ENCODE measurements at regions not wholly inside any gene's neighbourhood (a gene's known extent, or its start where the extent isn't known, plus 50 kb on each side); places are given as distances from the start of the nearest gene placed in this dataset.
"Not testable (repeated sequence)": the region's sequence is repeated elsewhere in the genome, so short reads cannot be mapped to it uniquely, and the experiment has no call there.

GRCh38 chr5:50343715-50344114 is 97.4 kb downstream of the EMB start:
- no peaks in the 10 kb centered on the region for H3K4me1 Mint-ChIP-seq (ENCODE audit: low read depth in 2 of 2)
- H3K27ac Mint-ChIP-seq: no peak overlapping the region
- no peak for ATAC-seq
- DNase-seq (ENCODE audit: low spot score): no peak
- no peak overlapping the region for H3K4me3 Mint-ChIP-seq
- no peaks in the 10 kb centered on the region for H3K27me3 Mint-ChIP-seq
- H3K36me3 Mint-ChIP-seq: no peaks in the 10 kb centered on the region
- no peaks in the 10 kb centered on the region for H3K9me3 Mint-ChIP-seq

- no peaks in the 10 kb centered on the region for H3K4me1 Mint-ChIP-seq (ENCODE audit: low read depth in 2 of 2)
- H3K36me3 Mint-ChIP-seq: no peaks in the 10 kb centered on the region
- H3K4me3 Mint-ChIP-seq: no peak overlapping the region
- no peak for DNase-seq (ENCODE audit: low spot score)
- H3K9me3 Mint-ChIP-seq: no peaks in the 10 kb centered on the region
- no peak overlapping the region for H3K27ac Mint-ChIP-seq
- ATAC-seq: no peak
- H3K27me3 Mint-ChIP-seq: no peaks in the 10 kb centered on the region
Measured at GRCh38 chr5:50340757-50341156, 100.3 kb downstream of the EMB start.

- H3K27ac Mint-ChIP-seq; ATAC-seq; H3K4me3 Mint-ChIP-seq; DNase-seq (ENCODE audit: low spot score); H3K9me3 Mint-ChIP-seq; H3K27me3 Mint-ChIP-seq: not testable (repeated sequence)
- peaks cover 26% of the 10 kb centered on the region for H3K36me3 Mint-ChIP-seq
- peaks cover 23 to 39% of the 10 kb centered on the region in 2 donors for H3K4me1 Mint-ChIP-seq (ENCODE audit: low read depth in 2 of 2)
Measured at GRCh38 chr5:50330633-50331032, 110.5 kb downstream of the EMB start.

GRCh38 chr5:50328193-50328729 is 112.8 kb downstream of the EMB start:
- ATAC-seq (peak in 1 of 2 donors; percentile 62), DNase-seq (ENCODE audit: low spot score) (no peak)
- H3K36me3 Mint-ChIP-seq: peaks cover 16% of the 10 kb centered on the region
- peaks cover 6% of the 10 kb centered on the region for H3K9me3 Mint-ChIP-seq
- H3K27me3 Mint-ChIP-seq: no peaks in the 10 kb centered on the region
- H3K27ac Mint-ChIP-seq: peak overlapping the region; percentile 42 to 78
- peak overlapping the region; percentile 68 for H3K4me3 Mint-ChIP-seq
- H3K4me1 Mint-ChIP-seq (ENCODE audit: low read depth in 2 of 2): peaks cover 23 to 35% of the 10 kb centered on the region in 2 donors

- ATAC-seq (no peak), DNase-seq (ENCODE audit: low spot score) (no peak)
- Mint-ChIP-seq H3K27ac (no peak overlapping the region), H3K4me3 (no peak overlapping the region), H3K4me1 (ENCODE audit: low read depth in 2 of 2) (peaks cover 11 to 16% of the 10 kb centered on the region in 2 donors), H3K36me3 (no peaks in the 10 kb centered on the region), H3K27me3 (no peaks in the 10 kb centered on the region), H3K9me3 (no peaks in the 10 kb centered on the region)
Measured at GRCh38 chr5:50325237-50325832, 115.8 kb downstream of the EMB start.

- Mint-ChIP-seq H3K27me3 (peaks cover 0 to 10% of the 10 kb centered on the region in 2 donors), H3K4me1 (ENCODE audit: low read depth in 2 of 2) (no peaks in the 10 kb centered on the region), H3K9me3 (no peaks in the 10 kb centered on the region), H3K27ac (no peak overlapping the region), H3K36me3 (no peaks in the 10 kb centered on the region), H3K4me3 (no peak overlapping the region)
- DNase-seq (ENCODE audit: low spot score) (no peak), ATAC-seq (no peak)
Measured at GRCh38 chr5:50320131-50320749, 120.8 kb downstream of the EMB start.

- no peak overlapping the region for H3K27ac Mint-ChIP-seq
- ATAC-seq (no peak), DNase-seq (ENCODE audit: low spot score) (no peak)
- H3K27me3 Mint-ChIP-seq: peaks cover 0 to 17% of the 10 kb centered on the region in 2 donors
- no peaks in the 10 kb centered on the region for H3K9me3 Mint-ChIP-seq
- H3K36me3 Mint-ChIP-seq: no peaks in the 10 kb centered on the region
- H3K4me3 Mint-ChIP-seq: no peak overlapping the region
- H3K4me1 Mint-ChIP-seq (ENCODE audit: low read depth in 2 of 2): no peaks in the 10 kb centered on the region
Measured at GRCh38 chr5:50318220-50318619, 122.9 kb downstream of the EMB start.

GRCh38 chr5:50306488-50306887 is 134.6 kb downstream of the EMB start:
- not testable (repeated sequence) for H3K27ac Mint-ChIP-seq; DNase-seq (ENCODE audit: low spot score); H3K4me1 Mint-ChIP-seq (ENCODE audit: low read depth in 2 of 2); H3K27me3 Mint-ChIP-seq; H3K4me3 Mint-ChIP-seq; H3K9me3 Mint-ChIP-seq; ATAC-seq; H3K36me3 Mint-ChIP-seq

GRCh38 chr5:50302815-50303490 is 138.1 kb downstream of the EMB start:
- DNase-seq (ENCODE audit: low spot score): no peak
- Mint-ChIP-seq H3K36me3 (peaks cover 9% of the 10 kb centered on the region), H3K9me3 (peaks cover 7% of the 10 kb centered on the region), H3K27ac (no peak overlapping the region), H3K4me1 (ENCODE audit: low read depth in 2 of 2) (no peaks in the 10 kb centered on the region), H3K27me3 (peaks cover 0 to 6% of the 10 kb centered on the region in 2 donors), H3K4me3 (no peak overlapping the region)
- ATAC-seq: no peak

- no peak overlapping the region for H3K27ac Mint-ChIP-seq
- H3K4me1 Mint-ChIP-seq (ENCODE audit: low read depth in 2 of 2): no peaks in the 10 kb centered on the region
- H3K4me3 Mint-ChIP-seq: no peak overlapping the region
- DNase-seq (ENCODE audit: low spot score) (no peak), ATAC-seq (no peak)
- H3K27me3 Mint-ChIP-seq: peaks cover 0 to 6% of the 10 kb centered on the region in 2 donors
- H3K9me3 Mint-ChIP-seq: peaks cover 4% of the 10 kb centered on the region
- peaks cover 5% of the 10 kb centered on the region for H3K36me3 Mint-ChIP-seq
Measured at GRCh38 chr5:50301756-50302155, 139.3 kb downstream of the EMB start.

- ATAC-seq (no peak), DNase-seq (ENCODE audit: low spot score) (no peak)
- peaks cover 7% of the 10 kb centered on the region for H3K36me3 Mint-ChIP-seq
- peaks cover 4% of the 10 kb centered on the region for H3K9me3 Mint-ChIP-seq
- H3K4me1 Mint-ChIP-seq (ENCODE audit: low read depth in 2 of 2): no peaks in the 10 kb centered on the region
- no peak overlapping the region for H3K4me3 Mint-ChIP-seq
- H3K27ac Mint-ChIP-seq: no peak overlapping the region
- H3K27me3 Mint-ChIP-seq: peaks cover 0 to 8% of the 10 kb centered on the region in 2 donors
Measured at GRCh38 chr5:50300878-50301277, 140.2 kb downstream of the EMB start.

- Mint-ChIP-seq H3K27me3 (peaks cover 2 to 17% of the 10 kb centered on the region in 2 donors), H3K36me3 (peaks cover 17% of the 10 kb centered on the region), H3K4me1 (ENCODE audit: low read depth in 2 of 2) (no peaks in the 10 kb centered on the region), H3K4me3 (no peak overlapping the region), H3K9me3 (peaks cover 10% of the 10 kb centered on the region), H3K27ac (no peak overlapping the region)
- DNase-seq (ENCODE audit: low spot score): no peak
- ATAC-seq: no peak
Measured at GRCh38 chr5:50299896-50300295, 141.2 kb downstream of the EMB start.

- peaks cover 2 to 18% of the 10 kb centered on the region in 2 donors for H3K27me3 Mint-ChIP-seq
- peaks cover 3 to 4% of the 10 kb centered on the region in 2 donors for H3K4me1 Mint-ChIP-seq (ENCODE audit: low read depth in 2 of 2)
- H3K27ac Mint-ChIP-seq: no peak overlapping the region
- H3K4me3 Mint-ChIP-seq: no peak overlapping the region
- DNase-seq (ENCODE audit: low spot score): no peak
- peaks cover 18% of the 10 kb centered on the region for H3K9me3 Mint-ChIP-seq
- ATAC-seq: peak in 1 of 2 donors; percentile 52
- H3K36me3 Mint-ChIP-seq: peaks cover 14% of the 10 kb centered on the region
Measured at GRCh38 chr5:50292735-50293394, 148.2 kb downstream of the EMB start.

GRCh38 chr5:50280461-50280860 is 160.6 kb downstream of the EMB start:
- ATAC-seq; DNase-seq (ENCODE audit: low spot score); H3K27ac Mint-ChIP-seq; H3K4me3 Mint-ChIP-seq; H3K27me3 Mint-ChIP-seq; H3K4me1 Mint-ChIP-seq (ENCODE audit: low read depth in 2 of 2): not testable (repeated sequence)
- Mint-ChIP-seq H3K36me3 (peaks cover 18% of the 10 kb centered on the region), H3K9me3 (peaks cover 14% of the 10 kb centered on the region)

Measured in natural killer cell treated with Interleukin-12 subunit alpha and Interleukin-12 subunit beta and Interleukin-15 and Interleukin-18, amount 100 ng/mL, for 72 hours (primary cell).